ENCODE measurements at regions not wholly inside any gene's neighbourhood (a gene's known extent, or its start where the extent isn't known, plus 50 kb on each side); places are given as distances from the start of the nearest gene placed in this dataset.

GRCh38 chr6:165939601-165940290, 227.9 kb downstream of the TBXT start:
- TF ChIP-seq CTCF (IDR thresholded peaks at IDR 0.05) (no peak), POLR2AphosphoS5 (IDR thresholded peaks at IDR 0.05) (no peak), POLR2A (IDR thresholded peaks at IDR 0.05) (no peak), EP300 (IDR thresholded peaks at IDR 0.05) (no peak)
